Endothelial cell of umbilical vein (primary cell): ENCODE measurements at regions not wholly inside any gene's neighbourhood (a gene's known extent, or its start where the extent isn't known, plus 50 kb on each side); places are given as distances from the start of the nearest gene placed in this dataset.

ENCODE experiments used
- BruUV-seq: library from RNA; stranded (reverse); fragments of 400-500 nt; replicated peaks from 2 replicates; lab custom pipeline; 2021; lab: Mats Ljungman, UMichigan
- CTCF ChIA-PET: fragments of 300-600, 350-600 bp; sonication (Branson Sonifier 250); formaldehyde crosslinking; loops from one replicate; lab custom pipeline; 2021; ENCODE audit warnings: antibody characterized with exemption, inconsistent platforms; lab: Charles Lee
- POLR2A ChIA-PET: fragments of 300-600, 350-600 bp; sonication (Branson Sonifier 250); formaldehyde crosslinking; loops from one replicate; lab custom pipeline; 2021; ENCODE audit warnings: antibody characterized with exemption, inconsistent platforms; lab: Charles Lee
- DNase-seq: peaks from one replicate; pipeline ENCODE4 v3.0.0-alpha.2; 2011; ENCODE audit warnings: low read depth, low spot score
- FAIRE-seq: peaks from 2 replicates; lab custom pipeline; 2011; peaks lifted over from hg19 to GRCh38; lab: Jason Lieb, UNC
- H2AFZ ChIP-seq: 2 replicates; pipeline ENCODE4 v1.6.0; 2012; ENCODE audit warnings: low read depth, low read length, control low read depth, inconsistent platforms
- H3K27ac ChIP-seq: 2 replicates; pipeline ENCODE4 v1.5.1; 2011; ENCODE audit warnings: low read depth, mild to moderate bottlenecking, control low read depth, low read length, moderate library complexity; ENCODE audit not compliant: insufficient read depth
- H3K27me3 ChIP-seq, 2 experiments: 2 replicates each; pipeline versions ENCODE4 v1.6.0 to v1.6.1; 2011; ENCODE audit warnings: low read length in 2 of 2, mixed read lengths in 1 of 2; ENCODE audit not compliant: control insufficient read depth in 2 of 2, insufficient read depth in 2 of 2
- H3K36me3 ChIP-seq, 2 experiments: 2 replicates in 1 of 2; 3 replicates in 1 of 2; pipeline ENCODE4 v1.5.1; 2011; ENCODE audit warnings: low read length in 2 of 2, mild to moderate bottlenecking in 1 of 2, moderate library complexity in 1 of 2; ENCODE audit not compliant: control insufficient read depth in 2 of 2, insufficient read depth in 2 of 2; ENCODE audit errors: extremely low read depth in 1 of 2
- H3K4me1 ChIP-seq: 3 replicates; pipeline ENCODE4 v1.5.1; 2011; ENCODE audit warnings: mild to moderate bottlenecking, low read length; ENCODE audit not compliant: control insufficient read depth, insufficient read depth; ENCODE audit errors: extremely low read depth
- H3K4me2 ChIP-seq: 2 replicates; pipeline ENCODE4 v1.6.1; 2011; ENCODE audit warnings: low read length, control low read depth, mixed read lengths; ENCODE audit not compliant: insufficient read depth
- H3K4me3 ChIP-seq, 3 experiments: fragments of 200-600 bp in 1 of 3; sonication (generic), shearing (Covaris generic) in 1 of 3; replicated peaks in 1 of 3; 2 replicates each; pipeline ENCODE4 v1.5.1; 2011 to 2016; ENCODE audit warnings: control low read depth in 3 of 3, low read length in 3 of 3, mild to moderate bottlenecking in 2 of 3, inconsistent platforms in 1 of 3, low read depth in 1 of 3, moderate library complexity in 1 of 3; ENCODE audit not compliant: insufficient read depth in 1 of 3
- H3K79me2 ChIP-seq: 2 replicates; pipeline ENCODE4 v1.6.0; 2012; ENCODE audit warnings: low read length, inconsistent platforms; ENCODE audit not compliant: control insufficient read depth, insufficient read depth
- H3K9ac ChIP-seq: replicated peaks from 2 replicates; pipeline ENCODE3; 2011; ENCODE audit warnings: low read length, control low read depth; ENCODE audit not compliant: insufficient read depth; ENCODE audit errors: extremely low read depth
- H3K9me1 ChIP-seq: replicated peaks from 3 replicates; pipeline ENCODE4 v1.6.0; 2011; ENCODE audit warnings: mild to moderate bottlenecking, low read length; ENCODE audit not compliant: control insufficient read depth, insufficient read depth; ENCODE audit errors: extremely low read depth
- H3K9me3 ChIP-seq: replicated peaks from 2 replicates; pipeline ENCODE4 v1.5.1; 2012; ENCODE audit warnings: low read length, inconsistent platforms; ENCODE audit not compliant: control insufficient read depth, insufficient read depth
- H4K20me1 ChIP-seq: replicated peaks from 2 replicates; pipeline ENCODE3; 2011; ENCODE audit warnings: mild to moderate bottlenecking, low read length; ENCODE audit not compliant: control insufficient read depth, insufficient read depth; ENCODE audit errors: extremely low read depth
- EZH2 ChIP-seq: IDR thresholded peaks from 2 replicates; pipeline ENCODE4 v1.6.1; 2012; ENCODE audit warnings: borderline replicate concordance, low read depth, mild to moderate bottlenecking, moderate library complexity, low read length, inconsistent platforms; ENCODE audit not compliant: severe bottlenecking
- FOS ChIP-seq: IDR thresholded peaks from 2 replicates; pipeline ENCODE4 v1.6.1; 2011; ENCODE audit warnings: mild to moderate bottlenecking, low read length, moderate library complexity, borderline replicate concordance; ENCODE audit not compliant: insufficient read depth
- GATA2 ChIP-seq: IDR thresholded peaks from 2 replicates; pipeline ENCODE4 v1.7.0; 2011; ENCODE audit warnings: low read depth, mild to moderate bottlenecking, moderate library complexity, mixed read lengths, low read length; ENCODE audit not compliant: insufficient read length, insufficient read depth
- JUN ChIP-seq: IDR thresholded peaks from 2 replicates; pipeline ENCODE4 v1.6.1; 2011; ENCODE audit warnings: borderline replicate concordance, low read depth; ENCODE audit not compliant: insufficient read length, insufficient read depth
- MYC ChIP-seq: IDR thresholded peaks from one replicate; pipeline ENCODE4 v1.6.1; 2011; ENCODE audit warnings: mild to moderate bottlenecking, low read depth, low read length
- POLR2A ChIP-seq: IDR thresholded peaks from 2 replicates; pipeline ENCODE4 v1.6.1; 2012; ENCODE audit warnings: low read depth, mild to moderate bottlenecking, control low read depth, low read length
- POLR2AphosphoS5 ChIP-seq: IDR thresholded peaks from 2 replicates; pipeline ENCODE4 v1.6.1; 2012; ENCODE audit warnings: low read depth, mild to moderate bottlenecking, control low read depth, low read length, moderate library complexity; ENCODE audit not compliant: insufficient read depth
- dilution Hi-C: fragments of 300-500 bp; cut with MboI; formaldehyde crosslinking; loops from one replicate; pipeline ENCODE4 v1.15.0; 2019; ENCODE audit warnings: low sequenced_read_pairs; ENCODE audit not compliant: extremely low pct_ligation_motif_present
- intact Hi-C: fragments of 100-400 bp; cut with micrococcal nuclease; formaldehyde crosslinking; loops from one replicate; pipeline ENCODE4 v1.10.0; 2022
- TF ChIP-seq, protein P1 (sequence below): IDR thresholded peaks from 2 replicates; pipeline ENCODE4 v1.6.1; 2011; ENCODE audit not compliant: insufficient read depth, insufficient read length
- TF ChIP-seq, protein P2 (sequence below), 2 donors: IDR thresholded peaks; 1 replicate in 1 of 2; 2 replicates in 1 of 2; pipeline ENCODE4 v1.5.1; 2011; ENCODE audit warnings: low read length in 2 of 2, mild to moderate bottlenecking in 2 of 2, moderate library complexity in 2 of 2, control low read depth in 1 of 2, inconsistent platforms in 1 of 2, low read depth in 1 of 2; ENCODE audit not compliant: insufficient read depth in 1 of 2; ENCODE audit errors: extremely low read depth in 1 of 2

DNA sequence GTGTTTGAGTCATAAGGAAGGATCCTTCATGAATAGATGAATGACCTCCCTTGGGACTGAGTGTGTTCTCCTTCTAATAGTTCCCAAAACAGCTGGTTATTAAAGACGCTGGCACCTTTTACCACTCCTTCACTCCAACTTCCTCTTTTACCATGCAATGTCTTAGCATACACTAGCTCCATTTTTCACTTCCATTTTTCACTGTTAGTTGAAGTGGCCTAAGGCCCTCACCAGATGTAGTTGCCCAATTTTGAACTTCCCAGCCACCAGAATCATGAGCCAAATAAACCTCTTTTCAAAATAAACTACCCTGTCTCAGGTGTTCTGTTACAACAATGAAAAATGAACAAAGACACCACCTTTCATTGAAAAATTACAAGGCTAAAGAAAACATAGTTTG lies 64.7 kb downstream of the GPR65 start:
- BruUV-seq = no TSS peak
- no peaks in the 10 kb centered on the region for H3K4me1 ChIP-seq
- intact Hi-C loops = no loop called here
- H3K79me2 ChIP-seq = no peaks in the 10 kb centered on the region
- no peak for FAIRE-seq
- no peaks in the 10 kb centered on the region for H4K20me1 ChIP-seq
- H3K4me3 ChIP-seq = no peak overlapping the region
- H3K27me3 ChIP-seq = no peaks in the 10 kb centered on the region
- no peak for DNase-seq
- H3K9me1 ChIP-seq = no peaks in the 10 kb centered on the region
- ChIA-PET CTCF (no interaction called here), POLR2A (no interaction called here)
- H3K27ac ChIP-seq = no peak overlapping the region
- TF ChIP-seq, protein P1, sequence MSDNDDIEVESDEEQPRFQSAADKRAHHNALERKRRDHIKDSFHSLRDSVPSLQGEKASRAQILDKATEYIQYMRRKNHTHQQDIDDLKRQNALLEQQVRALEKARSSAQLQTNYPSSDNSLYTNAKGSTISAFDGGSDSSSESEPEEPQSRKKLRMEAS = no peak
- TF ChIP-seq POLR2A (no peak), GATA2 (no peak), JUN (no peak), MYC (no peak), FOS (no peak), EZH2 (no peak), POLR2AphosphoS5 (no peak)
- TF ChIP-seq, protein P2, sequence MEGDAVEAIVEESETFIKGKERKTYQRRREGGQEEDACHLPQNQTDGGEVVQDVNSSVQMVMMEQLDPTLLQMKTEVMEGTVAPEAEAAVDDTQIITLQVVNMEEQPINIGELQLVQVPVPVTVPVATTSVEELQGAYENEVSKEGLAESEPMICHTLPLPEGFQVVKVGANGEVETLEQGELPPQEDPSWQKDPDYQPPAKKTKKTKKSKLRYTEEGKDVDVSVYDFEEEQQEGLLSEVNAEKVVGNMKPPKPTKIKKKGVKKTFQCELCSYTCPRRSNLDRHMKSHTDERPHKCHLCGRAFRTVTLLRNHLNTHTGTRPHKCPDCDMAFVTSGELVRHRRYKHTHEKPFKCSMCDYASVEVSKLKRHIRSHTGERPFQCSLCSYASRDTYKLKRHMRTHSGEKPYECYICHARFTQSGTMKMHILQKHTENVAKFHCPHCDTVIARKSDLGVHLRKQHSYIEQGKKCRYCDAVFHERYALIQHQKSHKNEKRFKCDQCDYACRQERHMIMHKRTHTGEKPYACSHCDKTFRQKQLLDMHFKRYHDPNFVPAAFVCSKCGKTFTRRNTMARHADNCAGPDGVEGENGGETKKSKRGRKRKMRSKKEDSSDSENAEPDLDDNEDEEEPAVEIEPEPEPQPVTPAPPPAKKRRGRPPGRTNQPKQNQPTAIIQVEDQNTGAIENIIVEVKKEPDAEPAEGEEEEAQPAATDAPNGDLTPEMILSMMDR (IDR thresholded peaks at IDR 0.05; ENCODE audit: extremely low read depth in 1 of 2, insufficient read depth in 1 of 2, low read depth in 1 of 2, low read length in 2 of 2) = no peak
- no peaks in the 10 kb centered on the region for H3K36me3 ChIP-seq
- H3K9me3 ChIP-seq = no peaks in the 10 kb centered on the region
- dilution Hi-C loops = no loop called here
- no peak overlapping the region for H3K4me2 ChIP-seq
- H3K9ac ChIP-seq = no peak overlapping the region
- H2AFZ ChIP-seq = no peak overlapping the region
